Bronchial epithelial cell (primary cell): ENCODE measurements at regions not wholly inside any gene's neighbourhood (a gene's known extent, or its start where the extent isn't known, plus 50 kb on each side); places are given as distances from the start of the nearest gene placed in this dataset.
A peak's percentile ranks its signal among the peaks of the same experiment; 100 is the strongest.

ENCODE experiments used
- DNase-seq: peaks from one replicate; pipeline ENCODE4 v3.0.0-alpha.2; 2010; ENCODE audit warnings: low read depth
- FAIRE-seq: peaks from 2 replicates; lab custom pipeline; 2011; peaks lifted over from hg19 to GRCh38; lab: Jason Lieb, UNC
- H3K27me3 ChIP-seq: 2 replicates; pipeline ENCODE4 v1.5.1; 2011; ENCODE audit warnings: low read length; ENCODE audit not compliant: control insufficient read depth, insufficient read depth
- H3K36me3 ChIP-seq: 2 replicates; pipeline ENCODE4 v1.5.1; 2011; ENCODE audit warnings: low read length; ENCODE audit not compliant: control insufficient read depth, insufficient read depth
- H3K4me3 ChIP-seq: 2 replicates; pipeline ENCODE4 v1.5.1; 2011; ENCODE audit warnings: mild to moderate bottlenecking, low read depth, low read length, control low read depth
- CTCF ChIP-seq: IDR thresholded peaks from 2 replicates; pipeline ENCODE4 v1.5.1; 2011; ENCODE audit warnings: mild to moderate bottlenecking, moderate library complexity, low read length, control low read depth, inconsistent platforms; ENCODE audit not compliant: insufficient read depth, severe bottlenecking

GRCh38 chr3:17808994-17809393 lies 66.6 kb upstream of the TBC1D5 start:
- no peak overlapping the region for H3K4me3 ChIP-seq
- no peak for TF ChIP-seq CTCF
- DNase-seq (peak; percentile 5), FAIRE-seq (no peak)
- no peaks in the 10 kb centered on the region for H3K36me3 ChIP-seq
- H3K27me3 ChIP-seq = no peaks in the 10 kb centered on the region

DNA sequence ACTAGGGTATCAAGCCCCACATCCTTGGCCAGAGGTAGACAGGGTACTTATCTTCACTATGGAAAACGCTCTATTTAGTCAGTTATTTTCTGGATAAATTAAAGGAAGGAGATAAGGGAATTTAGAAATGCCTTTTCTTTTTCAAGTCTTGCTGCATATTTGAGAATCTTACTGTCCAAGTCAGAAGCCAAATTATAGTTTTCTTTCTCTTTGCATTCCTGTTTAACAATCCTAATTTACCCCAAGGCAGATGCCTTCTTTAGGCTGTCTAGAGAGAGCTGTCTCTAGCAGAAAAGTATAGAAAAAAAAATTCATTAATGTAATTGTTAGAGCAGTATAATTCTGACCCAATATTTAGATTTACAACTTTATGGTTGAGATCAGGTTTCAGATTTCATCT lies 64.4 kb upstream of the TBC1D5 start:
- Histone ChIP-seq H3K4me3 (no peak overlapping the region), H3K27me3 (no peaks in the 10 kb centered on the region), H3K36me3 (no peaks in the 10 kb centered on the region)
- TF ChIP-seq CTCF = no peak
- FAIRE-seq (no peak), DNase-seq (no peak)

- FAIRE-seq (no peak), DNase-seq (no peak)
- no peak for TF ChIP-seq CTCF
- Histone ChIP-seq H3K36me3 (no peaks in the 10 kb centered on the region), H3K27me3 (no peaks in the 10 kb centered on the region), H3K4me3 (no peak overlapping the region)
Measured at GRCh38 chr3:17806201-17806600, 63.8 kb upstream of the TBC1D5 start.

DNA sequence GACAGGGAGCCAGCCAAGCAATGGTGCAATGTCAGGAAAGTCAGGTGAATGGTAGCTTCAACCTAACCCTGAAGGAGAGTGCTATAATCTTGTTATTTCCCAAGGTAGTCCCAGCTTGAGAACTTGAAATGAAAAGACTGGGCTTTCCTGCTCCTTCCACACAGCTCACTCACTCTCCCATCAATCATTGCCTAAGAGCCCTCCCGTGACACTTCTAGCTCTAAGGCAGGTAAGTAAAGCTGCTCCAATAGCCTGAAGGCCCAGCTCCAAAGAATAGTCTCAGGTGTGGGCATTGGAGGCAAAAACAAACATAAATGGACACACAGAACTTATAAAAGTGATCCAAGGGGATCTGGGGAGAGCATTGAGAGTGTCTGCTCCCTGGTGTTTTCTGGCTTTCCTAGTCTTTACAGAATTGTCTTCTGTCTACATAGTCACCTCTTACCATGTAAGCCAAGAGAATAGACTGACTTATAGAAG lies 63.1 kb upstream of the TBC1D5 start:
- no peak overlapping the region for H3K4me3 ChIP-seq
- TF ChIP-seq CTCF = no peak
- FAIRE-seq = no peak
- H3K27me3 ChIP-seq = no peaks in the 10 kb centered on the region
- DNase-seq = no peak
- no peaks in the 10 kb centered on the region for H3K36me3 ChIP-seq

GRCh38 chr3:17802950-17803349 lies 60.5 kb upstream of the TBC1D5 start:
- no peak for FAIRE-seq

More at GRCh38 chr3:17802950-17803349, 60.5 kb upstream of the TBC1D5 start:
- DNase-seq = no peak
- Histone ChIP-seq H3K36me3 (no peaks in the 10 kb centered on the region), H3K4me3 (no peak overlapping the region), H3K27me3 (no peaks in the 10 kb centered on the region)
- no peak for TF ChIP-seq CTCF
